ENCODE measurements at regions not wholly inside any gene's neighbourhood (a gene's known extent, or its start where the extent isn't known, plus 50 kb on each side); places are given as distances from the start of the nearest gene placed in this dataset.
"Not testable (repeated sequence)": the region's sequence is repeated elsewhere in the genome, so short reads cannot be mapped to it uniquely, and the experiment has no call there.

DNA sequence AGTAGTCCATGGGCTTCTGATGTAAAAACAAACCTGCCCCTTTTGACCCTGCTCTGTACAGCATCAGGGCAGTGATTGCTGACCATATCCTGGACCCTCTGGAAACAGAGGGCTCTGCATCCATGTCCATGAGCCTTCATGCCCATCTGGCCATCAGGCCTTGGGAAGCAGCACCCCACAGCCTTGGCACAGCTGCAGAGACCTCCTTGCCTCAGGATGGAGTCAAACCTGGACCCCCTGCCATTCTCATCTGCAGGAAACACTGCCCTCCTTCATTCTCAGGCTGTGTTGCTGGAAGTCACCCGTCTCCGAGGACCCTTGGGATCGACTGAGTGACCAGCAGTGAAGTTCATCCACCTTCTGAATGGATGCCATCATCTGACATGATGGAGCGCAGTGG, 839.1 kb upstream of the DEFB115 start:
- H3K27me3 Mint-ChIP-seq (ENCODE audit: insufficient read depth); intact Hi-C loops (cut with micrococcal nuclease); DNase-seq (ENCODE audit: low spot score); H3K4me3 Mint-ChIP-seq; H3K36me3 Mint-ChIP-seq (ENCODE audit: low read depth); H3K27ac Mint-ChIP-seq; H3K4me1 Mint-ChIP-seq (ENCODE audit: low read depth): not testable (repeated sequence)
- peaks cover 12% of the 10 kb centered on the region for H3K9me3 Mint-ChIP-seq

GRCh38 chr20:30419466-30419865, 838.0 kb upstream of the DEFB115 start:
- no peak for DNase-seq (ENCODE audit: low spot score)
- no peak overlapping the region for H3K27ac Mint-ChIP-seq
- H3K36me3 Mint-ChIP-seq (ENCODE audit: low read depth) = no peaks in the 10 kb centered on the region
- no peak overlapping the region for H3K4me3 Mint-ChIP-seq
- peaks cover 14% of the 10 kb centered on the region for H3K9me3 Mint-ChIP-seq
- intact Hi-C loops (cut with micrococcal nuclease) = no loop called here
- H3K4me1 Mint-ChIP-seq (ENCODE audit: low read depth) = no peaks in the 10 kb centered on the region
- no peaks in the 10 kb centered on the region for H3K27me3 Mint-ChIP-seq (ENCODE audit: insufficient read depth)

GRCh38 chr20:30419871-30420420, 837.5 kb upstream of the DEFB115 start:
- intact Hi-C loops (cut with micrococcal nuclease); H3K27ac Mint-ChIP-seq; H3K4me1 Mint-ChIP-seq (ENCODE audit: low read depth); H3K36me3 Mint-ChIP-seq (ENCODE audit: low read depth); H3K27me3 Mint-ChIP-seq (ENCODE audit: insufficient read depth); H3K4me3 Mint-ChIP-seq; DNase-seq (ENCODE audit: low spot score): not testable (repeated sequence)
- H3K9me3 Mint-ChIP-seq = peaks cover 16% of the 10 kb centered on the region
